NCI-H1417 (cell line): ENCODE measurements at regions not wholly inside any gene's neighbourhood (a gene's known extent, or its start where the extent isn't known, plus 50 kb on each side); places are given as distances from the start of the nearest gene placed in this dataset.

Experiments used
- DNase-seq, 3 experiments: peaks; one replicate each; lab custom pipeline; 2025; lab: John Stamatoyannopoulos, UW

GRCh38 chr16:9141813-9142212 is 50.4 kb downstream of the HAPSTR1 start:
- no peak for DNase-seq

- no peak for DNase-seq
Measured at GRCh38 chr16:9144106-9144505, 52.7 kb downstream of the HAPSTR1 start.

- peak in 1 of 3 experiments; percentile 2 for DNase-seq
Measured at GRCh38 chr16:9148374-9149015, 57.1 kb downstream of the HAPSTR1 start.

- DNase-seq = peak in 2 of 3 experiments; percentile 7 to 16
Measured at GRCh38 chr16:9151074-9151473, 59.6 kb downstream of the HAPSTR1 start.

DNA sequence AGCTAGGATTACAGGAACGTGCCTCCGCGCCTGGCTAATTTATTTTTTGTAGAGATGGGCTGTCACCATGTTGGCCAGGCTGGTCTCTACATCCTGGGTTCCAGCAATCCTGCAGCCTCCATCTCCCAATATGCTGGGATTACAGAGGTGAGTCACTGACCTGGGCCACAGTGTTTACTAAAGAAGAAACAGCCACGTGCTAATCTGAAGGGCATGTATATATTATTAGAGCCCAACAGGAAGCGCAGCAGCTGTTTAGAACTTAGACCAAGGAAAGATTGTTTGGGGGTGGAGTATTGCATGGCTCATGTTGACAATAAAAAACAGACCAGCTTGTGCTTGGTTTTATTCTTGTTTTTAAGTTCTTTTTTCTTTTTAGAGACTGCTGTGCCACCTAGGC is 60.2 kb downstream of the HAPSTR1 start:
- DNase-seq = peak in 1 of 3 experiments; percentile 5

DNA sequence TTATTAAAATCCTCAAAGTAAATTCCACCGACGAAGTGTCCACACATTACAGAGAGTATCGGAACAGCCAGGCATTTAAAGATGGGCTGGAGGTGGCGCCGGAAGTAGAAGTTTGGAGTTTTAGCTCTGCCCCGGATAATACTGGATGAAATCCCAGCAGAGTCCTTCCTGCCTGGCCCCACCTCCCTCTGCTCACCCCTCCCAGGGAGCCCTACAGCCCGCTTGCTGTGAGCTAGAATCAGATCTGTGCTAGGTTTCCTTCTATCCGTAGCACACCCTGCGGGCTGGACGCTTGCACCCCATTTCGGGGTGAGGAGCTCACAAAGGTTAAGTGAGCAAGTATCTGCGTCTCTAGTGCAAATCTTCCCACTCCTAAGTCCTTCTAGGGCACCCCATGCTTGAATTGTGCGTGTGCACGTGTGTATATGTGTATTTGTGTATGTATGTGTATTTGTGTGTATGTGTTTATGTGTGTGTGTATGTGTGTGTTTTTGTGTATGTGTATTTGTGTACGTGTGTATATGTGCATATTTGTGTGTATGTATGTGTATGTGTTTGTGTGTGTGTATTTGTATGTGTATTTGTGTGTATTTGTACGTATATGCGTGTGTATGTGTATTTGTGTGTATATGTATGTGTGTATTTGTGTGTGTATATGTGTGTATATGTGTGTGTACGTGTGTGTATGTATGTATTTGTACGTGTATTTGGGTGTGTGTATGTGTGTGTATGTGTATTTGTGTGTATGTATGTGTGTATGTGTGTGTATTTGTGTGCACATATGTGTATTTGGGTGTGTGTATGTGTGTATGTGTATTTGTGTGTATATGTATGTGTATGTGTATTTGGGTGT is 61.4 kb downstream of the HAPSTR1 start:
- no peak for DNase-seq

GRCh38 chr16:9153502-9153864 is 62.0 kb downstream of the HAPSTR1 start:
- DNase-seq = no peak

DNA sequence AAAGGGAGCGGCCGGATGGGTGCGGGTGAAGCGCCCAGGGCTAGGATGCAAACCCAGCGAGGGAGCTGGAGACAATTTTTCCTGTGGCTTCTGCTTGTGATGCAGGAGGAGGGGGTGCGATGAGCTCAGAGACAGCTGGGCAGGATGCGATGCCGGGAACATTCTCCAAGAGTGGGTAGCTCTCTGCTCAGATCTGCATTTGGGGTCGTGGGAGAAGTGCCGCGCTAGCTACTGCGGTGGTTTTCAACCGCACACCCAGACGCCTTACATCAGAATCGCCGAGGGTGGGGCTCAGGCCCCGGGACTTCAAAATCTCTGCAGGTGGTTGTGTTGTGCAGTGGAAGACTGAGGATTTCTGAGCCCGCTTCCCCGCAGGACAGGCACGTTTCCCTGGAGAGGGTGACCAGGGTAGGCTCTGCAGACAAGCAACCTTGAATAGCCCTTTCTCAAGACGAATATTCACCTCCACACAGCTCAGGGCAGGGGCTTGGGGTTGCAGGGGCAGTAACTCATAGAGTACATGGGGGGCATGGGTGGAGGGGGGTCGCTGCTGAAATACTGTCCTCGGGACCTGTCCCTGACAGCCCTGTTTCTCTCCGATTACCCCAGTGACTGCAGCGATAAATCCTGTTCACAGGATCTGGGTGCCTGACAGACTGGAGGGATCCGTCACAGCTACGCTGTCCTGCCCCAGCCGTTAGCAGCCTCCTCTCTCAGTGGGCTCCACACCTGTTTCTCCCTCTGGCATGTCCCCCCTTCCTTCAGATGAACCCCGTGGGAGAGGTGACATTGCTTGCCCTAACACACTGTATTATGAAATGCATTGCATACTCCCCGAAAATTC is 63.3 kb downstream of the HAPSTR1 start:
- no peak for DNase-seq

- DNase-seq = no peak
Measured at GRCh38 chr16:9155871-9156270, 64.4 kb downstream of the HAPSTR1 start.

GRCh38 chr16:9159839-9160550 is 68.6 kb downstream of the HAPSTR1 start:
- DNase-seq = peak; percentile 9 to 75 (median 43)

GRCh38 chr16:9160551-9160911 is 69.1 kb downstream of the HAPSTR1 start:
- DNase-seq = no peak

GRCh38 chr16:9165681-9166080 is 74.2 kb downstream of the HAPSTR1 start:
- DNase-seq = no peak

- peak in 1 of 3 experiments; percentile 32 for DNase-seq
Measured at GRCh38 chr16:9166326-9166993, 75.0 kb downstream of the HAPSTR1 start.

GRCh38 chr16:9169094-9169493 is 77.7 kb downstream of the HAPSTR1 start:
- no peak for DNase-seq

DNA sequence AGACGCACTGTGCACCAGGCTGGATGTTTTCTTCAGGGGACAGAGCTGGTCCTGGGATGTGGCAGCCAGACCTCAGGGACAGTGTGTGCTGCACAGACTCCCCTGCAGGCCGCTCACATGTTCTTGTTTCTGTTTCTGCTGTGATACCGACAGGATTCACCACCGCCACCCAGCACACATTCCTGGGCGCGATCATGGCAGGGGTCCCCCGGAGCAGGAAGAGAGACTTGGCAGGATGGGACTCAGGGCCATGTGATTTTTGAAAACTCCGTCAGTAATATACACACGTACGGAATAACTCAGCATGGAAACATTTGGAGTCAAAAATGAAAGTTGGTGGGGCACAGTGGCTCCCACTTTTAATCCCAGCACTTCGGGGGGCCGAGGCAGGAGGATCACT is 79.0 kb downstream of the HAPSTR1 start:
- DNase-seq = no peak

- no peak for DNase-seq
Measured at GRCh38 chr16:9176547-9177418, 85.3 kb downstream of the HAPSTR1 start.

- DNase-seq = no peak
Measured at GRCh38 chr16:9177861-9178260, 86.4 kb downstream of the HAPSTR1 start.

DNA sequence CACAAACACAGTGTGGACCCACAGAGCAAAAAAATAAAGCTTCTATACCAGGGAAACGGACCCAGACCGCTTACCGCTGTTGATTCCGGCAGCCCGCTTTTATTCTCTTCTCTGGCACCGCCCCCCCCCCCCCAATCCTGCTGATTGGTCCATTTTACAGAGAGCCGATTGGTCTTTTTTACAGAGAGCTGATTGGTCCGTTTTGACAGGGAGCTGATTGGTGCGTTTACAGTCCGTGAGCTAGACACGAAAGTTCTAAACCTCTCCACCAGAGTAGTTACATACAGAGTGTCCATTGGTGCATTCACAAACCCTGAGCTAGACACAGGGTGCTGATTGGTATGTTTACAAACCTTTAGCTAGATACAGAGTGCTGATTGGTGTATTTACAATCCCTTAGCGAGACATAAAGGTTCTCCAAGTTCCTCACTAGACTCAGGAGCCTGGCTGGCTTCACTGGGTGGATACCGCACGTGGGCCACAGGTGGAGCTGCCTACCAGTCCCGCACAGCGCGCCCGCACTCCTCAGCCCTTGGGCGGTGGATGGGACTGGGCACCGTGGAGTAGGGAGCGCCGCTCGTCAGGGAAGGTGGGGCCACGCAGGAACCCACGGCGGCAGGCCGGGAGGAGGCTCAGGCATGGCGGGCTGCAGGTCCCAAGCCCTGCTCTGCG is 92.4 kb downstream of the HAPSTR1 start:
- no peak for DNase-seq

DNA sequence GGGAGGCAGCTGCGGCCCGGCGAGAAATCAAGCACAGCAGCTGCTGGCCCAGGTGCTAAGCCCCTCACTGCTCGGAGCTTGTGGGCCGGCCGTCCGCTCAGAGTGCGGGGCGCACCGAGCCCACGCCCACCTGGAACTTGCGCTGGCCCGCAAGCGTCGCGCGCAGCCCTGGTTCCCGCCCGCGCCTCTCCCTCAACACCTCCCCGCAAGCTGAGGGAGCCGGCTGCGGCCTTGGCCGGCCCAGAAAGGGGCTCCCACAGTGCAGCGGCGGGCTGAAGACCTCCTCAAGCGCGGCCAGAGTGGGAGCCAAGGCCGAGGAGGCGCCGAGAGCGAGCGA is 92.9 kb downstream of the HAPSTR1 start:
- no peak for DNase-seq

DNA sequence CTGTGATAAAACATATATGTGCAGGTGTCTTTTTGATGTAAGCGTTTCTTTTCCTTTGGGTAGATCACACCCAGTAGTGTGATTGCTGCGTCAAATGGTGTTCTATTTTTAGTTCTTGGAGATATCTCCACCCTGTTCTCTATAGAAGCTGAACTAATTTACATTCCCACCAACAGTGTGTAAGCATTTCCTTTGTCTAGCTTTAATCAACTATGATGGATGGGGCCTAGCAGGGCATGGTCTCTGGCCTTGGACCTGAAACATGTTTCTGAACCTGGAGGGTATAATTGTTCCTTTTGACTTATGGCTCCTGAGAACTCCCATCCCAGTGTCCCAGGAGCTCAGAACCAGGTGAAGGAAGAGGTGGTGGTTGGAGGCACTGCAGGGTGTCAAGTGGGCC is 93.9 kb downstream of the HAPSTR1 start:
- DNase-seq = no peak
